Hypothalamus (tissue), 51 donors: ENCODE measurements at regions not wholly inside any gene's neighbourhood (a gene's known extent, or its start where the extent isn't known, plus 50 kb on each side); places are given as distances from the start of the nearest gene placed in this dataset.

Experiments
- DNase-seq, 51 donors: peaks; one replicate each; lab custom pipeline; 2025; lab: John Stamatoyannopoulos, UW

- DNase-seq: no peak
Observed at GRCh38 chr5:167945542-167946384, 345.7 kb upstream of the WWC1 start.

- no peak for DNase-seq
Observed at GRCh38 chr5:167947306-167947705, 344.1 kb upstream of the WWC1 start.

GRCh38 chr5:167948251-167948650 lies 343.2 kb upstream of the WWC1 start:
- DNase-seq: no peak

- no peak for DNase-seq
Observed at GRCh38 chr5:167949435-167949834, 342.0 kb upstream of the WWC1 start.

- no peak for DNase-seq
Observed at GRCh38 chr5:167950126-167950721, 341.2 kb upstream of the WWC1 start.

- no peak for DNase-seq
Observed at GRCh38 chr5:167951116-167951515, 340.3 kb upstream of the WWC1 start.

GRCh38 chr5:167952278-167952995 lies 339.0 kb upstream of the WWC1 start:
- DNase-seq: no peak

GRCh38 chr5:167953151-167953798 lies 338.2 kb upstream of the WWC1 start:
- DNase-seq: no peak

GRCh38 chr5:167961731-167962130 lies 329.7 kb upstream of the WWC1 start:
- no peak for DNase-seq

- no peak for DNase-seq
Observed at GRCh38 chr5:167964529-167964928, 326.9 kb upstream of the WWC1 start.

GRCh38 chr5:167965710-167966109 lies 325.7 kb upstream of the WWC1 start:
- no peak for DNase-seq

GRCh38 chr5:167966979-167967378 lies 324.5 kb upstream of the WWC1 start:
- no peak for DNase-seq

- no peak for DNase-seq
Observed at GRCh38 chr5:167967494-167968177, 323.8 kb upstream of the WWC1 start.

GRCh38 chr5:167968837-167969236 lies 322.6 kb upstream of the WWC1 start:
- no peak for DNase-seq

GRCh38 chr5:167969998-167970397 lies 321.4 kb upstream of the WWC1 start:
- no peak for DNase-seq

- DNase-seq: no peak
Observed at GRCh38 chr5:167971706-167972105, 319.7 kb upstream of the WWC1 start.

GRCh38 chr5:167973126-167973525 lies 318.3 kb upstream of the WWC1 start:
- DNase-seq: no peak

GRCh38 chr5:167984951-167985350 lies 306.5 kb upstream of the WWC1 start:
- no peak for DNase-seq

- DNase-seq: no peak
Observed at GRCh38 chr5:167985373-167985772, 306.1 kb upstream of the WWC1 start.

GRCh38 chr5:167987490-167988280 lies 303.8 kb upstream of the WWC1 start:
- DNase-seq: no peak
